Adipocyte (in vitro differentiated cells): ENCODE measurements at regions not wholly inside any gene's neighbourhood (a gene's known extent, or its start where the extent isn't known, plus 50 kb on each side); places are given as distances from the start of the nearest gene placed in this dataset.
"Not testable (repeated sequence)": the region's sequence is repeated elsewhere in the genome, so short reads cannot be mapped to it uniquely, and the experiment has no call there.

Experiments
- DNase-seq: peaks from one replicate; pipeline ENCODE4 v3.0.0-alpha.2; 2015; ENCODE audit warnings: low read depth
- H3K27me3 ChIP-seq: replicated peaks from 2 replicates; pipeline ENCODE4 v1.7.0; 2013; ENCODE audit warnings: mild to moderate bottlenecking, low read length, moderate library complexity; ENCODE audit not compliant: control insufficient read depth, insufficient read depth
- H3K36me3 ChIP-seq: 2 replicates; pipeline ENCODE4 v1.7.0; 2013; ENCODE audit warnings: low read length, mild to moderate bottlenecking, moderate library complexity; ENCODE audit not compliant: control insufficient read depth, insufficient read depth, severe bottlenecking
- H3K4me1 ChIP-seq: 2 replicates; pipeline ENCODE4 v1.7.0; 2013; ENCODE audit warnings: mild to moderate bottlenecking, low read length, moderate library complexity; ENCODE audit not compliant: control insufficient read depth, insufficient read depth
- H3K4me3 ChIP-seq: 2 replicates; pipeline ENCODE4 v1.7.0; 2013; ENCODE audit warnings: mild to moderate bottlenecking, low read length, moderate library complexity
- H3K9ac ChIP-seq: 2 replicates; pipeline ENCODE4 v1.7.0; 2013; ENCODE audit warnings: mild to moderate bottlenecking, low read length, moderate library complexity
- H3K9me3 ChIP-seq: 2 replicates; pipeline ENCODE4 v1.7.0; 2013; ENCODE audit warnings: mild to moderate bottlenecking, low read length, moderate library complexity; ENCODE audit not compliant: control insufficient read depth

DNA sequence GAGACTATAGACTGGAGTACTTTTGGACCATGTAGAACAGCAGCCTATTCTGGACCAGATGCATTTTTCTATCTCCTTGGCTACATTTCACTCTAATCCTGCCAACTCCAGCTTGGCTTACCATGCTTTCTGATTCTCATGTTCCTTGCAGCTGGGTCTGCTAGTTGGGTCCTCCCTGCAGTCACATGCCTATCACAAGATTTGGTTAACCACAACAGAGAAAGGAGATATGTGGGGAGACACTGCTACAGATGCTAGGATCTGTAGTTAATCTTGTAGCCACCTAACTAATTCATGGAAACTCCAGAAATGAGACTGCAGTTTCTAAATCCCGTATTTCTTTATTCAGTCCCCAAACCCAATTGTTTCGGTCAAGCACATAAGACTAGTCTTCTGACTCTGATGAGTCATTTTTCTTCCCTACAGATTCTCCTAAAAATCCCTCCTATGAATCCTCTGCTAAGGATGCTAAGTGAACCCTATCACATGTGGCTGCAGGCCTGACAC is 410.6 kb downstream of the DAD1 start:
- H3K9me3 ChIP-seq = no peaks in the 10 kb centered on the region
- no peak overlapping the region for H3K9ac ChIP-seq
- no peak overlapping the region for H3K4me3 ChIP-seq
- no peak for DNase-seq
- H3K4me1 ChIP-seq = peaks cover 13% of the 10 kb centered on the region
- H3K36me3 ChIP-seq = no peaks in the 10 kb centered on the region
- no peaks in the 10 kb centered on the region for H3K27me3 ChIP-seq

DNA sequence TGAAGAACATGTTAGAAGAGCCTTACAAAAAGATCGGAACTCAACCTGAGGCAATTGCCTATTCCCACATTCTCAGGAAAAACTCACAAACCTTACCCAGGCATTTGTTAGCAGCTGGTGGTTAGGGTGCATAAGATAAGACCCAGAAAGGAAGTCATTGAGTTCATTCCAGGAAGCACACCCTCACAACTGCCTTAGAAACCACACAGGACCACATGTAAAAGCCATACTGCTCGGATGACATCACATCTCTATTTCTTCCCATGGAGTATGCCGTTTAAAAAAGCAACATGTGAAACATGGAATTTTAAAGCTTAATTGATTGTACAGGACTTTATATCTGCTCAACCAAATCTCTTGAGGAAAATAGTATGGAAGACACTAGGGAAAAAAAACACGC is 411.2 kb downstream of the DAD1 start:
- Histone ChIP-seq H3K9ac (no peak overlapping the region), H3K4me3 (no peak overlapping the region), H3K36me3 (no peaks in the 10 kb centered on the region), H3K9me3 (no peaks in the 10 kb centered on the region), H3K4me1 (peaks cover 13% of the 10 kb centered on the region), H3K27me3 (no peaks in the 10 kb centered on the region)
- DNase-seq = no peak

DNA sequence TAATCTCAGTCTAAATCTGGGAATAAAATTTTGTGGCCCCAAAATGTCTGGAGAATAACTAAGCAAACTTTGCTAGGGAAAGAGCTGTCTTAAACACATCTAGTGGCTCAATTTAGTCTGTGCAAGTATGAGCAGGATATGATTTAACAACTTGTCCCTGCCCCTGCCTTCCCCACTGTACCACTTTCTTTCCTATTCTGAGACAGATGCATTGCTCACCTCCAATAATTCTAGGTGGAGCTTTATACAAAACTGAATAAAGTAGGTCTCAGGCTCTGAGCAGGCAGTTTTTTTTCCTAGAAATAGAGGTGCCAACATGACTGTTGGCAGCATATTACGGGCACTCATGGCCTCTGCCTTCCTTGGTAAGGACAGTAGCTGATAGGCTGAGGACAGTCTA is 412.1 kb downstream of the DAD1 start:
- no peak overlapping the region for H3K9ac ChIP-seq
- H3K4me1 ChIP-seq = peaks cover 13% of the 10 kb centered on the region
- H3K9me3 ChIP-seq = no peaks in the 10 kb centered on the region
- DNase-seq = no peak
- H3K36me3 ChIP-seq = no peaks in the 10 kb centered on the region
- H3K4me3 ChIP-seq = no peak overlapping the region
- H3K27me3 ChIP-seq = no peaks in the 10 kb centered on the region

DNA sequence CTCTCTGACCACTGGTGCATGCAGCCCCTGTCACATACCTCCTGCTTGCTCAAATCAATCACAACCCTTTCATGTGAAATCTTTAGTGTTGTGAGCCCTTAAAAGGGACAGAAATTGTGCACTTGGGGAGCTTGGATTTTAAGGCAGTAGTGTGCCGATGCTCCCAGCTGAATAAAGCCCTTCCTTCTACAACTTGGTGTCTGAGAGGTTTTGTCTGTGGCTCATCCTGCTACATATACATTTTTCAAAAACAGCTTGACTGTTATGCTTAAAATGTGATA is 413.8 kb downstream of the DAD1 start:
- peaks cover 13% of the 10 kb centered on the region for H3K4me1 ChIP-seq
- not testable (repeated sequence) for H3K36me3 ChIP-seq, DNase-seq, H3K27me3 ChIP-seq, H3K4me3 ChIP-seq, H3K9ac ChIP-seq, H3K9me3 ChIP-seq

DNA sequence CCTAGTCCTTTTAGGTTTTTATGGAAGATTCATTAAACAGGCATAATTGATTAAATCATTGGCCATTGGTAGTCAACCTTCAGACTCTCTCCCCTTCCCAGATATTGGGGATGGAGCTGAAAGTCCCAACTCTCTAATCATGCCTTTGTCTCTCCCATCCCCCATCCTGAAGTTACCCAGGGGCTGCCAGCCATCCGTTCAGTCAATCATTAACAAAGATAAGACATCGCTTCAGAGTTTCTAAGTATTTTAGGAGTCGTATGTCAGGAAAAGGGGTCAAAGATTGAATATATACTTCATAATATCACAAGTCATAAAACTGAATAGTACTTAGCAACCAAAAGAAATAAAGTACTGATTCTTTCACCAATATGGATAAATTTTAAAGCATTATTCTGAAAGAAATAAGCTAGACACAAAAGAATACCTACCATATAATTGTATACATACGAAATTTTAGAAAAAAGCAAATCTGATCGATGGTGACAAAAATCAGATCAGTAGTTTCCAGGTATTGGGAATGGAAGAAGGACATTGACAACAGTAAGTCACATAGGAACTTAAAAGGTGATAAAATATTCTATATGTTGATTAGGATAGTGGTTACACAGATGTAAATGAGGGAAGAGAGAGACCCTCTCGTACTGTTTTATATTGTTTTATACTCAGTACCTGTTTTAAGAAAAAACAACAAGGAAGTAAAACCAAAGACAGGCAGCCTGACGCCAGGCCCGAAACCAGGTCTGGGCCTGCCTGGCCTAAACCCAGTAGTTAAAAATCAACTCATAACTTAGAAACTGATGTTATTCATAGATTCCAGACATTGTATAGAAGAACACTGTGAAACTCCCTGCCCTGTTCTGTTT is 414.4 kb downstream of the DAD1 start:
- Histone ChIP-seq H3K9me3 (no peaks in the 10 kb centered on the region), H3K36me3 (no peaks in the 10 kb centered on the region), H3K4me1 (peaks cover 13% of the 10 kb centered on the region), H3K4me3 (no peak overlapping the region), H3K27me3 (no peaks in the 10 kb centered on the region), H3K9ac (no peak overlapping the region)
- no peak for DNase-seq

DNA sequence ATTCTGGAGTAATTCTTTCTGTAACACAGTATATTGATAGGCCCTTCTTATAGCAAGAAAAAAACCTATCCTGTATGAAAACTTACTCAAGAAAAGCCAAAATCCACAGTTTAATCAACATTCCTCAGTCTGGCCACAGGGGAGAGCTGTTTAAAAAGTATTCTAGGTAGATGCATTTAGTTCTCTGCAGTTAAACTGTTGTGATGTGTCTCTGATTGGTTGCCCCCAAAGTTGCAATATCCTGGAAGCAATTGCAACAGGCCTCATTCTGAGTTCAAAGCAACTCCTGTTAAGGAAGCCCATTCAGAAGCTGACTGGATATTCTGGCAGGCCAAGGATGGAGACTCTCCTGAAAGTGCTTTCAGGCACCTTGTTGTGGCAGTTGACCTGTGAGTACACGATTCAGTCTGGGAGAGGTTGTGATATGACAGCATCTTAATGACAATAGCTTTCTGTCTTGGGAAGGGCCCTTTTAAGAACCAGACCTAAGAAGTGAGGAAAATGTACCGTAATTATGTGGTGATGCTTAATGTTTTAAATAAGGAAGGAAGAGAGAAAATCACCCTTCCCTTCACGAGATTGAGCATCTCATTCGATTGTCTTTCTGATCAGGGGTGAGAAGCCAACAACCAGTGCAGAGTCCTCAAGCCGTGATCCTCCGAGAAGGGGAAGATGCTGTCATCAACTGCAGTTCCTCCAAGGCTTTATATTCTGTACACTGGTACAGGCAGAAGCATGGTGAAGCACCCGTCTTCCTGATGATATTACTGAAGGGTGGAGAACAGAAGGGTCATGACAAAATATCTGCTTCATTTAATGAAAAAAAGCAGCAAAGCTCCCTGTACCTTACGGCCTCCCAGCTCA is 420.7 kb downstream of the DAD1 start:
- no peaks in the 10 kb centered on the region for H3K9me3 ChIP-seq
- no peaks in the 10 kb centered on the region for H3K36me3 ChIP-seq
- H3K9ac ChIP-seq = no peak overlapping the region
- no peak for DNase-seq
- peaks cover 13% of the 10 kb centered on the region for H3K27me3 ChIP-seq
- H3K4me3 ChIP-seq = no peak overlapping the region
- peaks cover 5% of the 10 kb centered on the region for H3K4me1 ChIP-seq

DNA sequence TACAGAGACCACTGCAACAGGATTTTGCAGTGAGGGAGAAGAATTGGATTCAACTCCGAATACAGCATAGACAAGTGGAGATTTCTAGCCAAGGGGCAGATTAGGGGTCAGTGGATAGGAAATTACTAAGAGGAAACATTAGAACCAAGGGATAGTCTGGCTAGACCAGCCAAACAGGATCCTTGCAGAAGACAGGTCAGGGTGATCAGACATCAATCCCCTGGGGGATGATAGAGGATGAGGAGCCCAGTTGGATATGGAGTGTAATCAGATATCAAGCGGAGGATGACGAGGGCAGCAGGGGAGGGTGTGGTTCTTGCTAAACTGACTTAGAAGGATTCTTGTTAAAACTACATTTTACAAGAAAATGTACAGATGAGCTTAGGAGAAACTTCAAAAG is 424.4 kb downstream of the DAD1 start:
- Histone ChIP-seq H3K4me1 (peaks cover 5% of the 10 kb centered on the region), H3K4me3 (no peak overlapping the region), H3K9me3 (no peaks in the 10 kb centered on the region), H3K36me3 (no peaks in the 10 kb centered on the region), H3K9ac (no peak overlapping the region), H3K27me3 (peaks cover 19% of the 10 kb centered on the region)
- DNase-seq = no peak

DNA sequence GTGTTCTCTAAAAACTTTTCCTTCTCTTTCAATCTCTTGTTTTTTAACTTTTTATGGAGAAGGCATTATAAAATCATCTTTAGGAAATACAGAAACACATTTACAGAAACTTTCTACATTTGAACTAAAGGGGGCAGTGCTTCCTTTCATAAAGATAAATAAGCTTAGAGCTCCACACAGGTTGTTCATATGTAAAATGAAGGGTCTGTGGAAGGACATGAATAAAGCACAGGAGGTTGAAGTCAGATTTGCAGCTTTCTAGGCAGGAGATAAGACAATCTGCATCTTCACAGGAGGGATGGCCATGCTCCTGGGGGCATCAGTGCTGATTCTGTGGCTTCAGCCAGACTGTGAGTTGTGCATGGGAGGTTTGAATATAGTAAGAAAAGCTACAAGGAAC is 426.0 kb downstream of the DAD1 start:
- Histone ChIP-seq H3K9me3 (no peaks in the 10 kb centered on the region), H3K4me3 (no peak overlapping the region), H3K36me3 (no peaks in the 10 kb centered on the region), H3K9ac (no peak overlapping the region), H3K4me1 (peaks cover 5% of the 10 kb centered on the region), H3K27me3 (peaks cover 23% of the 10 kb centered on the region)
- DNase-seq = no peak

DNA sequence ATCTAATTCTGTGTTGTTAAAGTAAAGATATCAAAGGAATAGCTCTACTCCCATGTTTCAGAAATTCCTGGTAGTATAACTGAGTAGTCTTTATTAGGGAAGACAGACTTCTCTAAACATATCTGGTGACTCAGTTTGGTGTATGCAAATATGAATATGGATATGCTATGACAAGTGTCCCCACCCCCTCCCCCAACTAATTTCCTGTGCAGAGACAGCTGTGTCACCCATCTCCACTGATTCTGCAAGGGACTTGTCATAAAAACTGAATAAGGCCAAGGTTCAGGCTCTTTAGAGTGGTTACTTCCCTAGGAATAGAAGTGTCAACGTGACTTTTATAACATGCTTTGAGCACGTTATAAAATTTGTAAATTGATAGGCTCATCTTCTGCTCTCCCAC is 429.1 kb downstream of the DAD1 start:
- Histone ChIP-seq H3K9me3 (no peaks in the 10 kb centered on the region), H3K27me3 (peaks cover 29% of the 10 kb centered on the region), H3K4me3 (no peak overlapping the region), H3K9ac (no peak overlapping the region), H3K4me1 (no peaks in the 10 kb centered on the region), H3K36me3 (no peaks in the 10 kb centered on the region)
- no peak for DNase-seq

DNA sequence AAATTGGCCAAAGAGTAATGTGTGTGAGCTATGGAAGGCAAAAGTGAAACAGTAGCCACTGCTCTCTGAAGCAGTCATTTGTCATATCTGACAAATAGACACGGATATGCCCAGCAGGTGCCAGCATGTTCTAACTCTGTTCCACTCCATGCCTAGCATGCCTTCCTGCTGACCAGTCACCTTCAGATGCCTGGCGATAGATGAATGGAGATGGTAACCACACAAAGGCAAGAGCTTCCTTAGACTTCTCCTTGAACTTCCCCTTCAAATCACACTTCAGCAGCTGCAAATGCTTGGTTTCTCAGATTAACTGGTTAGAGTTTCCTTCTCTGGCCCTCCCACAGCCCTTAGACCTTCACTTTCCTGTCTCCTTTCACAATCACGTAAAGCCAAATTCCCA is 429.9 kb downstream of the DAD1 start:
- Histone ChIP-seq H3K36me3 (no peaks in the 10 kb centered on the region), H3K4me1 (no peaks in the 10 kb centered on the region), H3K9ac (no peak overlapping the region), H3K9me3 (no peaks in the 10 kb centered on the region), H3K27me3 (peaks cover 24% of the 10 kb centered on the region), H3K4me3 (no peak overlapping the region)
- DNase-seq = no peak

DNA sequence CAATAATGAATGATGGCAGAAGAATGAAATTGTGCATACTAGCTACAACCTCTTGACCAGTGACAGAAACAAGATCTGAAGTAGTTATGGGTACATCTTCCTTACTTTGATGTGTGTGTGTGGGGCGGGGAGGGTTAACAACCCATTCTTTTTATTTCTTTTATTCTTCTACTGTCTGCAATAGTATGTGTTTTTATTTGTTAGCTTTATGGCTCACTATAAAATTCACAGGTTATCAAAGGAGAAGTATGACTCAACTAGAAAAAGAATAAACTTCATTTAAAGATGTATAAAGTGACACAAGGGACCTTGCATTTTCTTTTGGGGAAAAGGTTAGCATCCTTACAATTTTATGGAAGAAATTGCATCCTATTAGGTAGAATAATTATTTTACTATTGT is 430.5 kb downstream of the DAD1 start:
- no peaks in the 10 kb centered on the region for H3K4me1 ChIP-seq
- no peak overlapping the region for H3K4me3 ChIP-seq
- no peaks in the 10 kb centered on the region for H3K36me3 ChIP-seq
- DNase-seq = no peak
- no peak overlapping the region for H3K9ac ChIP-seq
- H3K27me3 ChIP-seq = peaks cover 22% of the 10 kb centered on the region
- H3K9me3 ChIP-seq = no peaks in the 10 kb centered on the region
